ENCODE measurements at regions not wholly inside any gene's neighbourhood (a gene's known extent, or its start where the extent isn't known, plus 50 kb on each side); places are given as distances from the start of the nearest gene placed in this dataset.

- no peak for TF ChIP-seq CTCF (conservative IDR thresholded peaks at IDR 0.05 in 1 of 2, IDR thresholded peaks at IDR 0.05 in 1 of 2; ENCODE audit: low read depth in 1 of 2, low read length in 2 of 2)
- no peak for TF ChIP-seq EZH2 (IDR thresholded peaks at IDR 0.05; ENCODE audit: low read length, missing control alignments)
Observed at GRCh38 chr4:140808256-140808655, 52.1 kb upstream of the TBC1D9 start.
